Stimulated activated CD4-positive, alpha-beta T cell treated with anti-CD3 and anti-CD28 coated beads, Interleukin-2, amount 100 ng/mL, for 24 hours (primary cell): ENCODE measurements at regions not wholly inside any gene's neighbourhood (a gene's known extent, or its start where the extent isn't known, plus 50 kb on each side); places are given as distances from the start of the nearest gene placed in this dataset.
"Not testable (repeated sequence)": the region's sequence is repeated elsewhere in the genome, so short reads cannot be mapped to it uniquely, and the experiment has no call there.

ENCODE experiments used
- DNase-seq, 2 donors: peaks; one replicate each; pipeline ENCODE4 v3.0.0-alpha.2; 2020

GRCh38 chr1:234836776-234837357, 226.9 kb upstream of the IRF2BP2 start:
- DNase-seq = no peak

- no peak for DNase-seq
These were observed 226.2 kb upstream of the IRF2BP2 start for GRCh38 chr1:234836045-234836681.

GRCh38 chr1:234835239-234835638, 225.3 kb upstream of the IRF2BP2 start:
- DNase-seq = no peak

GRCh38 chr1:234833646-234834045, 223.7 kb upstream of the IRF2BP2 start:
- DNase-seq = no peak

- DNase-seq = no peak
These were observed 223.1 kb upstream of the IRF2BP2 start for GRCh38 chr1:234833118-234833517.

- DNase-seq = no peak
These were observed 217.7 kb upstream of the IRF2BP2 start for GRCh38 chr1:234827656-234828055.

- DNase-seq = no peak
These were observed 217.2 kb upstream of the IRF2BP2 start for GRCh38 chr1:234827181-234827580.

- no peak for DNase-seq
These were observed 216.4 kb upstream of the IRF2BP2 start for GRCh38 chr1:234826352-234826751.

GRCh38 chr1:234825498-234826165, 215.7 kb upstream of the IRF2BP2 start:
- no peak for DNase-seq

GRCh38 chr1:234824836-234825235, 214.9 kb upstream of the IRF2BP2 start:
- not testable (repeated sequence) for DNase-seq

GRCh38 chr1:234823191-234824176, 213.5 kb upstream of the IRF2BP2 start:
- DNase-seq = no peak

- no peak for DNase-seq
These were observed 211.9 kb upstream of the IRF2BP2 start for GRCh38 chr1:234821840-234822239.

GRCh38 chr1:234820597-234820996, 210.6 kb upstream of the IRF2BP2 start:
- DNase-seq = no peak

GRCh38 chr1:234819845-234820244, 209.9 kb upstream of the IRF2BP2 start:
- DNase-seq = not testable (repeated sequence)

GRCh38 chr1:234818040-234818387, 208.0 kb upstream of the IRF2BP2 start:
- DNase-seq = not testable (repeated sequence)

GRCh38 chr1:234817313-234818039, 207.5 kb upstream of the IRF2BP2 start:
- DNase-seq = not testable (repeated sequence)

- not testable (repeated sequence) for DNase-seq
These were observed 206.9 kb upstream of the IRF2BP2 start for GRCh38 chr1:234816864-234817263.

GRCh38 chr1:234816186-234816851, 206.3 kb upstream of the IRF2BP2 start:
- not testable (repeated sequence) for DNase-seq

- not testable (repeated sequence) for DNase-seq
These were observed 205.4 kb upstream of the IRF2BP2 start for GRCh38 chr1:234815295-234815815.

- DNase-seq = not testable (repeated sequence)
These were observed 204.3 kb upstream of the IRF2BP2 start for GRCh38 chr1:234814235-234814634.

GRCh38 chr1:234811824-234812223, 201.8 kb upstream of the IRF2BP2 start:
- not testable (repeated sequence) for DNase-seq
